ENCODE measurements at regions not wholly inside any gene's neighbourhood (a gene's known extent, or its start where the extent isn't known, plus 50 kb on each side); places are given as distances from the start of the nearest gene placed in this dataset.

DNA sequence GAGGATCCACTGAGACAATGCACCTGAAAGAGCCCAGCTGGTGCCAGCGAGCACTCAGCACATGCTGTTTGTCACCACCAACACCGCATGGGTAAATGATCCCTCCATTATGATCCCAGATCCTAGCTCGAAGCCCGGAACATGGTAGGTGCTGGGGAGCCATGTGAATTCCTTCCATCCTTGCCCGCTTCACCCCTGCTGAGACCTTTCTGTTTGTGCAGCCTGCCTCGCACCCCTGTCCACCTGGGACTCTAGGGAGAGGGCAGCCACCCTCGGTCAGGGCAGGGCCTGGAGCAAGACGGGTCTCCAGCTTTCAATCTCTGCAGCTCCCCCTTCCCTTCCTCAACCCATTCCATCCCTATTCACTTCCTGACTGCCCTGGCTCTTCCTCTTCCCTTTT lies 116.2 kb upstream of the ALX4 start:
- 87 to 88% methylated on average over 8 of the region's 8 CpGs for WGBS, 2 donors

DNA sequence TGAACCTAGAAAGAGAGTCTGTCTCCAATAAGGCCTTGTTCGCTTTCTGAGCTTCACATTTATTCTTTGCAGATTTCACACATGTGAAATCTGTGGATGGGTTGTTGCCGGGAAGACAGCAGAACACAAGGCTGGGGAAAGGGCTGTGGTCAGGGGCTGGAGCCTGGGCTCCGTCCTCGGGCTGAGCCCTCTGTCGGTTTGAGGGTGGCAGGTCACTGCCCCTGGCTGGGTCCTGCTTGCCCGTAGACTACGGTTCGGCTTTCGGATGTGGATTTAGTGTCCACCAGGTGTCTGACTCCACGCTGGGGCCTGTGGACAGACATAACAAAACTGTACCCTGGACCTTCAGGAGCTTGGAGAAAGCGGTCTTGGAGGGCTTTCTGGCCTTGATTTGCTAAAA lies 117.0 kb upstream of the ALX4 start:
- no peak for DNase-seq
- no peaks in the 10 kb centered on the region for H3K9me3 ChIP-seq
- no peaks in the 10 kb centered on the region for H3K27me3 ChIP-seq
- H3K27ac ChIP-seq, result no peak overlapping the region
- no peak for TF ChIP-seq POLR2A (IDR thresholded peaks at IDR 0.05)
- TF ChIP-seq, protein P1, sequence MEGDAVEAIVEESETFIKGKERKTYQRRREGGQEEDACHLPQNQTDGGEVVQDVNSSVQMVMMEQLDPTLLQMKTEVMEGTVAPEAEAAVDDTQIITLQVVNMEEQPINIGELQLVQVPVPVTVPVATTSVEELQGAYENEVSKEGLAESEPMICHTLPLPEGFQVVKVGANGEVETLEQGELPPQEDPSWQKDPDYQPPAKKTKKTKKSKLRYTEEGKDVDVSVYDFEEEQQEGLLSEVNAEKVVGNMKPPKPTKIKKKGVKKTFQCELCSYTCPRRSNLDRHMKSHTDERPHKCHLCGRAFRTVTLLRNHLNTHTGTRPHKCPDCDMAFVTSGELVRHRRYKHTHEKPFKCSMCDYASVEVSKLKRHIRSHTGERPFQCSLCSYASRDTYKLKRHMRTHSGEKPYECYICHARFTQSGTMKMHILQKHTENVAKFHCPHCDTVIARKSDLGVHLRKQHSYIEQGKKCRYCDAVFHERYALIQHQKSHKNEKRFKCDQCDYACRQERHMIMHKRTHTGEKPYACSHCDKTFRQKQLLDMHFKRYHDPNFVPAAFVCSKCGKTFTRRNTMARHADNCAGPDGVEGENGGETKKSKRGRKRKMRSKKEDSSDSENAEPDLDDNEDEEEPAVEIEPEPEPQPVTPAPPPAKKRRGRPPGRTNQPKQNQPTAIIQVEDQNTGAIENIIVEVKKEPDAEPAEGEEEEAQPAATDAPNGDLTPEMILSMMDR (IDR thresholded peaks at IDR 0.05), result no peak
- 94% methylated on average over 11 of the region's 11 CpGs for WGBS, 2 donors
- no peaks in the 10 kb centered on the region for H3K36me3 ChIP-seq
- no peaks in the 10 kb centered on the region for H3K4me1 ChIP-seq
- intact Hi-C loops (cut with DNase I), result no loop called here
- H3K4me3 ChIP-seq (replicated peaks in 1 of 3), result no peak overlapping the region

More for the DNA sequence above, 116.2 kb upstream of the ALX4 start:
- TF ChIP-seq, protein P1 (IDR thresholded peaks at IDR 0.05), result no peak
- no peak for TF ChIP-seq POLR2A (IDR thresholded peaks at IDR 0.05)
- no peak for DNase-seq
- intact Hi-C loops (cut with DNase I), result no loop called here
- Histone ChIP-seq H3K4me1 (no peaks in the 10 kb centered on the region), H3K27me3 (no peaks in the 10 kb centered on the region), H3K4me3 (replicated peaks in 1 of 3) (no peak overlapping the region), H3K9me3 (no peaks in the 10 kb centered on the region), H3K27ac (no peak overlapping the region), H3K36me3 (no peaks in the 10 kb centered on the region)

DNA sequence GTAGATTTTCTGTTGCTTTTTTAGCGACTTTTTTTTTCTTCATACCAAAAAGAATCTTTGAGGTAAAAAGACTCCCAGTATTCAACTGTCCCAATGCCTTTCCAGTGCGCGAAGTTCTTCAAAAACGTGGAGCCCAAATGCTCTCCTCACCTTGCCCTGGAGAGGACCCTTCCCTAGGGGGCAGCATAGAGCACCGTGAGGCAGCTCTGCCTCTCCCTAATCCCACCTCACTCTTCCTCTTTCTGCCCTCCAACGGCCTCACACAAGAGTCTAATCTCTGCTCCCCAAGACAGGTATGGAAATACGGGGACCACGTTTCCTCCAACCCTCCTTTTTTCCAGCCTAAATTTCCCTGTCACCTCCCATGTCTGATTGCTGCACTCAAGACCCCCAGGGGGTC lies 117.5 kb upstream of the ALX4 start:
- H3K4me1 ChIP-seq, result no peaks in the 10 kb centered on the region
- no peak overlapping the region for H3K27ac ChIP-seq
- H3K27me3 ChIP-seq, result no peaks in the 10 kb centered on the region
- intact Hi-C loops (cut with DNase I), result no loop called here
- no peaks in the 10 kb centered on the region for H3K36me3 ChIP-seq
- TF ChIP-seq POLR2A (IDR thresholded peaks at IDR 0.05), result no peak
- TF ChIP-seq, protein P1 (IDR thresholded peaks at IDR 0.05), result peak in 2 of 6 experiments; percentile 13 to 26
- 53 to 59% methylated on average over 8 of the region's 8 CpGs for WGBS, 2 donors
- no peaks in the 10 kb centered on the region for H3K9me3 ChIP-seq
- no peak overlapping the region for H3K4me3 ChIP-seq (replicated peaks in 1 of 3)
- no peak for DNase-seq

DNA sequence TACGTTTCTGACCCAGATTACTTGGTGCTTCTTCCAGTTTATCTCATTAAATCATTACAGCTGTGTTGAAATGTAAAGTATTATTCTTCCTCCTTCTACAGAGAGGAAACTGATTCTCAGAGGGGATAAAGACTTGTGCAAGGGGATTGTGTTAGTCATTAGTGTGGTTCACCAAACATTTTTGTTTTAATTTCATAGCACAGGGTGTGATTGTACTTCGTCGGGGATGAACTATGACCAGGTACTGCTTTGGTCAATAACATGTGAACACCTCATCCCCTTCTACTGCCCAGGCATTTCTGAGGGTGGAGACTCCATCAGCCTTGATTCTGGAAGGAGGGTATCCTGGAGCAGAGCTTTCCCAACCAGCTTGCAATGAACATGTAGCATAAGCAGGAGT lies 120.2 kb upstream of the ALX4 start:
- no peak for TF ChIP-seq POLR2A (IDR thresholded peaks at IDR 0.05)
- TF ChIP-seq, protein P1 (IDR thresholded peaks at IDR 0.05), result no peak

DNA sequence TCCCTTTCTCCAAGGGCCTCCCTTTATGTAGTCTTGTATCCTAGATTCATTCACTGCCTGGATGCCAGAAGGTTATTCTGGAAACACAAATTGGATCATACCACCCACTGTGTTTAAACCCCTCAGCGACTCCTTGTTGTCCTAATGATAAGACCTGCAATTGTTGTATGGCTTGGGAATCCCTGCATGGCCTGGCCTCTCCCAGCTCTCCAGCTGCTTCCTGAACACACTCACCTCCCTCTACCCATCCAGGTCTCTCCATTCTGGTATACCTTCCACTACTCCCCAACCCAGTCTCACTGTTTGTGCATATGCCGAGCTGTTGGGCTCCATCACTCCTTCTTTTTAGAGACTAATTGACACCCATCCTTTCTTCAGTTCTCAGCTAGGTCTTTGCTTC lies 124.3 kb upstream of the ALX4 start:
- H3K36me3 ChIP-seq, result no peaks in the 10 kb centered on the region
- no peak for DNase-seq
- TF ChIP-seq, protein P1 (IDR thresholded peaks at IDR 0.05), result no peak
- no peak for TF ChIP-seq POLR2A (IDR thresholded peaks at IDR 0.05)
- no peaks in the 10 kb centered on the region for H3K27me3 ChIP-seq
- 73 to 74% methylated on average over 2 of the region's 2 CpGs for WGBS, 2 donors
- H3K27ac ChIP-seq, result no peak overlapping the region
- intact Hi-C loops (cut with DNase I), result no loop called here
- H3K4me3 ChIP-seq (replicated peaks in 1 of 3), result no peak overlapping the region
- H3K4me1 ChIP-seq, result peaks cover 7 to 15% of the 10 kb centered on the region in 2 donors
- no peaks in the 10 kb centered on the region for H3K9me3 ChIP-seq

More for the DNA sequence above, 120.2 kb upstream of the ALX4 start:
- no peaks in the 10 kb centered on the region for H3K4me1 ChIP-seq
- WGBS, 2 donors, result 55 to 85% methylated on average over 2 to 3 of the region's 3 CpGs
- no peaks in the 10 kb centered on the region for H3K36me3 ChIP-seq
- no peak overlapping the region for H3K4me3 ChIP-seq (replicated peaks in 1 of 3)
- no peaks in the 10 kb centered on the region for H3K27me3 ChIP-seq
- H3K9me3 ChIP-seq, result no peaks in the 10 kb centered on the region
- DNase-seq, result no peak
- intact Hi-C loops (cut with DNase I), result no loop called here
- H3K27ac ChIP-seq, result no peak overlapping the region

All from thyroid gland (tissue), 4 donors.